Upper lobe of left lung (tissue), 4 donors: ENCODE measurements at regions not wholly inside any gene's neighbourhood (a gene's known extent, or its start where the extent isn't known, plus 50 kb on each side); places are given as distances from the start of the nearest gene placed in this dataset.

ENCODE experiments used
- CTCF ChIP-seq, 6 experiments: fragments of 450-650 bp in 4 of 6; fragments of 200-600 bp in 2 of 6; sonication (generic) in 2 of 6; IDR thresholded peaks; one replicate each; pipeline ENCODE4 v1.5.1; 2016 to 2019; ENCODE audit warnings: antibody characterized with exemption in 6 of 6
- EP300 ChIP-seq, 4 donors: sonication (generic); formaldehyde crosslinking; IDR thresholded peaks; one replicate each; pipeline ENCODE4 v1.5.1; 2017; ENCODE audit warnings: antibody characterized with exemption in 4 of 4, control low read depth in 2 of 4
- POLR2A ChIP-seq, 4 donors: fragments of 450-650 bp; IDR thresholded peaks; one replicate each; pipeline ENCODE4 v1.5.1; 2016 to 2017; ENCODE audit warnings: antibody characterized with exemption in 4 of 4, mild to moderate bottlenecking in 2 of 4

DNA sequence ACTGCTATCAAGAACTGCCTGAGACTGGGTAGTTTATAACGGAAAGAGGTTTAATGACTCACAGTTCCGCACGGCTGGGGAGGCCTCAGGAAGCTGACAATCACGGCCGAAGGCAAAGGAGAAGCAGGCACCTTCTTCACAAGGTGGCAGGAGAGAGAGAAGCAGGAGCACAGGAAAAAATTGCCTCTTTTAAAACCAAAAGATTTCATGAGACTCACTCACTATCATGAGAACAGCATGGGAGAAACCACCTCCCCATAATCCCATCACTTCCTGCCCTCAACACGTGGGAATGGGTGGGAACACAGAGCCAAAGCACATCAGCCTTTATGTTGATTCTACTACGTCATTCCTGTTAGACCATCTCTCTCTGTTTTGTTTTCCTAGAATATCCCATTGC, 650.9 kb upstream of the SEMA6D start:
- TF ChIP-seq CTCF (IDR thresholded peaks at IDR 0.05) (no peak), POLR2A (IDR thresholded peaks at IDR 0.05) (no peak), EP300 (IDR thresholded peaks at IDR 0.05) (no peak)
